H1 (cell line): ENCODE measurements at regions not wholly inside any gene's neighbourhood (a gene's known extent, or its start where the extent isn't known, plus 50 kb on each side); places are given as distances from the start of the nearest gene placed in this dataset.

ENCODE experiments used
- CTCF ChIA-PET: fragments of 300-600 bp; sonication (Branson Sonifier 250); formaldehyde crosslinking; loops from one replicate; lab custom pipeline; 2021; ENCODE audit not compliant: partially characterized antibody; lab: Charles Lee
- POLR2A ChIA-PET: fragments of 300-600 bp; sonication (Branson Sonifier 250); formaldehyde crosslinking; loops from one replicate; lab custom pipeline; 2021; ENCODE audit warnings: inconsistent platforms; ENCODE audit not compliant: partially characterized antibody; lab: Charles Lee
- DNase-seq, 2 experiments: peaks; one replicate each; pipeline versions ENCODE4 v3.0.0 to v3.0.0-alpha.2; 2010 to 2022; ENCODE audit warnings: low spot score in 2 of 2, low read depth in 1 of 2, mixed read lengths in 1 of 2
- FAIRE-seq: peaks from 2 replicates; lab custom pipeline; 2011; peaks lifted over from hg19 to GRCh38; lab: Jason Lieb, UNC
- H2AFZ ChIP-seq: 2 replicates; pipeline ENCODE4 v1.8.1; 2012; ENCODE audit warnings: low read length, inconsistent platforms
- H2AK5ac ChIP-seq: 2 replicates; pipeline ENCODE4 v1.6.1; 2013; ENCODE audit warnings: low read depth, low read length
- H2BK120ac ChIP-seq: replicated peaks from 2 replicates; pipeline ENCODE3; 2013; ENCODE audit warnings: low read depth, low read length, inconsistent platforms
- H2BK12ac ChIP-seq: 2 replicates; pipeline ENCODE4 v1.6.1; 2013; ENCODE audit warnings: low read depth, low read length
- H2BK15ac ChIP-seq: 2 replicates; pipeline ENCODE4 v1.6.1; 2013; ENCODE audit warnings: low read length
- H2BK20ac ChIP-seq: 2 replicates; pipeline ENCODE4 v1.6.1; 2013; ENCODE audit warnings: low read length
- H2BK5ac ChIP-seq: 2 replicates; pipeline ENCODE4 v1.6.1; 2013; ENCODE audit warnings: low read depth, low read length
- H3K14ac ChIP-seq: 2 replicates; pipeline ENCODE4 v1.6.1; 2013; ENCODE audit warnings: inconsistent platforms; ENCODE audit not compliant: insufficient read length
- H3K18ac ChIP-seq: 2 replicates; pipeline ENCODE4 v1.6.1; 2013; ENCODE audit warnings: low read length; ENCODE audit errors: extremely low read depth
- H3K23ac ChIP-seq: 2 replicates; pipeline ENCODE4 v1.6.1; 2013; ENCODE audit warnings: inconsistent platforms; ENCODE audit not compliant: insufficient read length
- H3K23me2 ChIP-seq: 2 replicates; pipeline ENCODE4 v1.6.1; 2013; ENCODE audit warnings: low read depth, low read length
- H3K27ac ChIP-seq: 2 replicates; pipeline ENCODE4 v1.6.1; 2011; ENCODE audit warnings: low read depth, low read length, inconsistent platforms
- H3K27me3 ChIP-seq, 4 experiments: replicated peaks in 1 of 4; 1 replicate in 1 of 4; 2 replicates in 3 of 4; pipeline versions ENCODE4 v1.6.1 to v1.8.1; 2011 to 2013; ENCODE audit warnings: low read length in 3 of 4, mild to moderate bottlenecking in 3 of 4, inconsistent platforms in 2 of 4, mixed read lengths in 2 of 4, moderate library complexity in 1 of 4; ENCODE audit not compliant: control insufficient read depth in 3 of 4, insufficient read depth in 3 of 4; ENCODE audit errors: extremely low read depth in 1 of 4
- H3K36me3 ChIP-seq, 4 experiments: 2 replicates each; pipeline versions ENCODE4 v1.6.1 to v1.8.1; 2011 to 2013; ENCODE audit warnings: mild to moderate bottlenecking in 4 of 4, low read length in 3 of 4, moderate library complexity in 2 of 4, control low read depth in 1 of 4, inconsistent platforms in 1 of 4; ENCODE audit not compliant: insufficient read depth in 4 of 4, control insufficient read depth in 2 of 4
- H3K4ac ChIP-seq: replicated peaks from 2 replicates; pipeline ENCODE3; 2013; ENCODE audit warnings: low read length, low read depth, mixed read lengths, inconsistent platforms; ENCODE audit not compliant: insufficient read length
- H3K4me1 ChIP-seq, 4 experiments: replicated peaks in 1 of 4; 1 replicate in 1 of 4; 2 replicates in 3 of 4; pipeline versions ENCODE4 v1.6.1 to v1.8.1; 2011 to 2013; ENCODE audit warnings: low read length in 3 of 4, inconsistent platforms in 2 of 4, mixed read lengths in 1 of 4; ENCODE audit not compliant: insufficient read depth in 4 of 4, control insufficient read depth in 3 of 4
- H3K4me2 ChIP-seq, 2 experiments: 2 replicates each; pipeline versions ENCODE4 v1.6.1 to v1.8.1; 2011 to 2013; ENCODE audit warnings: low read depth in 2 of 2, low read length in 2 of 2, control low read depth in 1 of 2, inconsistent platforms in 1 of 2, mild to moderate bottlenecking in 1 of 2; ENCODE audit not compliant: insufficient read depth in 1 of 2
- H3K4me3 ChIP-seq, 4 experiments: fragments of 200-600, 300-600 bp in 1 of 4; sonication (generic), shearing (Covaris generic), sonication (Bioruptor Twin) in 1 of 4; 2 replicates each; pipeline versions ENCODE4 v1.5.1 to v1.8.1; 2011 to 2016; ENCODE audit warnings: low read length in 4 of 4, low read depth in 3 of 4, control low read depth in 2 of 4, inconsistent platforms in 2 of 4, mild to moderate bottlenecking in 2 of 4, mixed read lengths in 1 of 4, moderate library complexity in 1 of 4; ENCODE audit not compliant: insufficient read depth in 2 of 4; ENCODE audit errors: extremely low read depth in 1 of 4
- H3K56ac ChIP-seq: replicated peaks from 2 replicates; pipeline ENCODE3; 2013; ENCODE audit warnings: low read depth, mild to moderate bottlenecking, mixed read lengths, low read length, inconsistent platforms; ENCODE audit not compliant: insufficient read length
- H3K79me1 ChIP-seq: 2 replicates; pipeline ENCODE4 v1.6.1; 2013; ENCODE audit warnings: low read depth, low read length, control low read depth
- H3K79me2 ChIP-seq, 2 experiments: 2 replicates each; pipeline versions ENCODE4 v1.6.1 to v1.8.1; 2012 to 2013; ENCODE audit warnings: low read length in 2 of 2, mild to moderate bottlenecking in 2 of 2, inconsistent platforms in 1 of 2; ENCODE audit not compliant: insufficient read depth in 2 of 2, control insufficient read depth in 1 of 2
- H3K9ac ChIP-seq, 4 experiments: replicated peaks in 1 of 4; 1 replicate in 1 of 4; 2 replicates in 3 of 4; pipeline versions ENCODE4 v1.6.1 to v1.8.1; 2011 to 2013; ENCODE audit warnings: low read depth in 3 of 4, low read length in 3 of 4, control low read depth in 2 of 4, mild to moderate bottlenecking in 2 of 4, moderate library complexity in 2 of 4, inconsistent platforms in 1 of 4; ENCODE audit errors: extremely low read depth in 1 of 4
- H3K9me3 ChIP-seq, 2 experiments: 2 replicates each; pipeline versions ENCODE4 v1.6.1 to v1.8.1; 2012 to 2013; ENCODE audit warnings: mild to moderate bottlenecking in 2 of 2, moderate library complexity in 2 of 2, control low read depth in 1 of 2, inconsistent platforms in 1 of 2, low read depth in 1 of 2, low read length in 1 of 2, mixed read lengths in 1 of 2; ENCODE audit not compliant: insufficient read depth in 2 of 2
- H4K20me1 ChIP-seq, 2 experiments: replicated peaks in 1 of 2; 2 replicates each; pipeline versions ENCODE3 to v1.8.1; 2011 to 2013; ENCODE audit warnings: inconsistent platforms in 2 of 2, low read length in 2 of 2, mild to moderate bottlenecking in 1 of 2; ENCODE audit not compliant: insufficient read depth in 2 of 2, control insufficient read depth in 1 of 2
- H4K5ac ChIP-seq: 2 replicates; pipeline ENCODE4 v1.6.1; 2013; ENCODE audit warnings: low read length, low read depth, mixed read lengths, inconsistent platforms; ENCODE audit not compliant: insufficient read length
- H4K8ac ChIP-seq: 2 replicates; pipeline ENCODE4 v1.8.0; 2013; ENCODE audit warnings: mild to moderate bottlenecking, moderate library complexity, low read length, inconsistent platforms; ENCODE audit not compliant: insufficient read depth; ENCODE audit errors: extremely low read depth
- H4K91ac ChIP-seq: replicated peaks from 2 replicates; pipeline ENCODE3; 2013; ENCODE audit warnings: low read length, mixed read lengths, inconsistent platforms; ENCODE audit not compliant: insufficient read length
- BACH1 ChIP-seq: IDR thresholded peaks from 2 replicates; pipeline ENCODE4 v1.6.1; 2012; ENCODE audit warnings: low read length, improper control_type of control experiment
- BCL11A ChIP-seq, 2 experiments: IDR thresholded peaks; one replicate each; pipeline ENCODE4 v1.6.1; 2011; ENCODE audit warnings: low read depth in 2 of 2, low read length in 2 of 2, mild to moderate bottlenecking in 2 of 2
- CBX8 ChIP-seq: fragments of 300-800, 300-1000 bp; sonication (generic); IDR thresholded peaks from 2 replicates; pipeline ENCODE4 v1.7.1; 2016; ENCODE audit warnings: low read depth, low read length, borderline replicate concordance
- EZH2 ChIP-seq: fragments of 200-600 bp; sonication (generic); IDR thresholded peaks from 2 replicates; pipeline ENCODE4 v1.7.1; 2012; ENCODE audit warnings: low read depth, mild to moderate bottlenecking, moderate library complexity, low read length, inconsistent platforms; ENCODE audit not compliant: severe bottlenecking
- NANOG ChIP-seq: IDR thresholded peaks from 2 replicates; pipeline ENCODE4 v1.6.1; 2011; ENCODE audit warnings: low read length, low read depth, mild to moderate bottlenecking, inconsistent platforms; ENCODE audit not compliant: insufficient read depth, poor library complexity, severe bottlenecking
- POLR2AphosphoS5 ChIP-seq: IDR thresholded peaks from 2 replicates; pipeline ENCODE4 v1.6.1; 2011; ENCODE audit warnings: low read depth, low read length
- SAP30 ChIP-seq: fragments of 300-600 bp; sonication (generic); IDR thresholded peaks from 2 replicates; pipeline ENCODE4 v1.7.1; 2012; ENCODE audit warnings: low read length, moderate library complexity, mild to moderate bottlenecking, inconsistent platforms; ENCODE audit not compliant: insufficient read depth, insufficient replicate concordance
- SIN3A ChIP-seq, 2 experiments: IDR thresholded peaks in 1 of 2; conservative IDR thresholded peaks in 1 of 2; 2 replicates each; pipeline ENCODE4 v1.6.1; 2011 to 2012; ENCODE audit warnings: low read length in 2 of 2, improper control_type of control experiment in 1 of 2, low read depth in 1 of 2, mild to moderate bottlenecking in 1 of 2
- SIRT6 ChIP-seq: IDR thresholded peaks from one replicate; pipeline ENCODE4 v1.7.1; 2012; ENCODE audit warnings: low read length, inconsistent platforms
- SIX5 ChIP-seq: IDR thresholded peaks from 2 replicates; pipeline ENCODE4 v1.6.1; 2011; ENCODE audit warnings: mild to moderate bottlenecking, low read depth, low read length
- USF2 ChIP-seq: IDR thresholded peaks from 2 replicates; pipeline ENCODE4 v1.6.1; 2011; ENCODE audit warnings: low read length, improper control_type of control experiment
- YY1 ChIP-seq: IDR thresholded peaks from 2 replicates; pipeline ENCODE4 v1.6.1; 2011; ENCODE audit warnings: low read depth, mild to moderate bottlenecking, low read length
- ZNF274 ChIP-seq: IDR thresholded peaks from 2 replicates; pipeline ENCODE4 v1.7.0; 2012; ENCODE audit warnings: low read length, borderline replicate concordance; ENCODE audit errors: extremely low read depth
- WGBS, 2 experiments: shearing (Covaris generic) in 1 of 2; methylation state at CpG; one replicate each; pipeline versions ENCODE4 v1.1.6 to v1.1.7; 2013 to 2015; ENCODE audit warnings: low lambda C conversion rate in 2 of 2, mixed read lengths in 2 of 2, inconsistent platforms in 1 of 2, low coverage in 1 of 2, missing lambda C conversion rate in 1 of 2; ENCODE audit not compliant: insufficient replicate concordance in 2 of 2, insufficient coverage in 1 of 2, insufficient read length in 1 of 2; ENCODE audit errors: extremely low coverage in 1 of 2, missing lambda C conversion rate in 1 of 2; 5-methylcytosine and 5-hydroxymethylcytosine counted together

- H3K79me1 ChIP-seq: no peaks in the 10 kb centered on the region
- no peak overlapping the region for H3K23ac ChIP-seq
- H4K20me1 ChIP-seq: no peaks in the 10 kb centered on the region
- WGBS, 2 experiments: 95% methylated on average over 2 of the region's 2 CpGs; no CpG with 5 or more reads in 1 of the 2 experiments
- H2BK20ac ChIP-seq: no peak overlapping the region
- H2BK12ac ChIP-seq: no peak overlapping the region
- no peaks in the 10 kb centered on the region for H3K23me2 ChIP-seq
- POLR2A ChIA-PET: no interaction called here
- H3K27ac ChIP-seq: no peak overlapping the region
- no peak overlapping the region for H3K4me3 ChIP-seq
- no peak overlapping the region for H2BK5ac ChIP-seq
- no peak overlapping the region for H4K91ac ChIP-seq
- no peaks in the 10 kb centered on the region for H3K4me1 ChIP-seq
- FAIRE-seq (no peak), DNase-seq (no peak)
- H2AK5ac ChIP-seq: no peak overlapping the region
- H3K56ac ChIP-seq: no peak overlapping the region
- no peak overlapping the region for H2BK120ac ChIP-seq
- H2AFZ ChIP-seq: no peak overlapping the region
- CTCF ChIA-PET: no interaction called here
- no peak overlapping the region for H3K4me2 ChIP-seq
- no peaks in the 10 kb centered on the region for H3K36me3 ChIP-seq
- H3K9ac ChIP-seq: no peak overlapping the region
- H4K8ac ChIP-seq: no peak overlapping the region
- H3K4ac ChIP-seq: no peak overlapping the region
- H3K79me2 ChIP-seq: no peaks in the 10 kb centered on the region
- no peak overlapping the region for H4K5ac ChIP-seq
- no peak overlapping the region for H2BK15ac ChIP-seq
- no peaks in the 10 kb centered on the region for H3K27me3 ChIP-seq
- no peak overlapping the region for H3K14ac ChIP-seq
- H3K9me3 ChIP-seq: no peaks in the 10 kb centered on the region
- H3K18ac ChIP-seq: no peak overlapping the region
- TF ChIP-seq BCL11A (IDR thresholded peaks at IDR 0.05; ENCODE audit: low read depth in 2 of 2, low read length in 2 of 2): no peak
- TF ChIP-seq SIN3A (conservative IDR thresholded peaks at IDR 0.05 in 1 of 2, IDR thresholded peaks at IDR 0.05 in 1 of 2; ENCODE audit: low read depth in 1 of 2, low read length in 2 of 2): no peak
- no peak for TF ChIP-seq ZNF274
- no peak for TF ChIP-seq SIRT6
- no peak for TF ChIP-seq NANOG
- TF ChIP-seq BACH1: no peak
- TF ChIP-seq YY1: no peak
- no peak for TF ChIP-seq USF2
- TF ChIP-seq SAP30: no peak
- TF ChIP-seq SIX5: no peak
- no peak for TF ChIP-seq CBX8
- TF ChIP-seq EZH2: no peak
- no peak for TF ChIP-seq POLR2AphosphoS5
Observed at GRCh38 chr2:226636586-226636985, 163.0 kb downstream of the IRS1 start.
